ENCODE measurements at regions not wholly inside any gene's neighbourhood (a gene's known extent, or its start where the extent isn't known, plus 50 kb on each side); places are given as distances from the start of the nearest gene placed in this dataset.

GRCh38 chr6:14031516-14031915 lies 86.1 kb upstream of the CD83 start:
- no peak for DNase-seq (ENCODE audit: low spot score)

- DNase-seq (ENCODE audit: low spot score) = peak; percentile 49
These were observed 82.3 kb upstream of the CD83 start for GRCh38 chr6:14035071-14035847.

GRCh38 chr6:14035874-14036273 lies 81.7 kb upstream of the CD83 start:
- no peak for DNase-seq (ENCODE audit: low spot score)

- DNase-seq (ENCODE audit: low spot score) = no peak
These were observed 80.7 kb upstream of the CD83 start for GRCh38 chr6:14036911-14037310.

GRCh38 chr6:14037402-14038277 lies 79.9 kb upstream of the CD83 start:
- peak; percentile 67 for DNase-seq (ENCODE audit: low spot score)

- peak; percentile 62 for DNase-seq (ENCODE audit: low spot score)
These were observed 78.8 kb upstream of the CD83 start for GRCh38 chr6:14038467-14039437.

GRCh38 chr6:14040042-14040441 lies 77.5 kb upstream of the CD83 start:
- no peak for DNase-seq (ENCODE audit: low spot score)

- DNase-seq (ENCODE audit: low spot score) = peak; percentile 24
These were observed 71.0 kb upstream of the CD83 start for GRCh38 chr6:14046476-14047068.

GRCh38 chr6:14047151-14047740 lies 70.3 kb upstream of the CD83 start:
- DNase-seq (ENCODE audit: low spot score) = no peak

GRCh38 chr6:14048837-14049236 lies 68.7 kb upstream of the CD83 start:
- DNase-seq (ENCODE audit: low spot score) = no peak

- no peak for DNase-seq (ENCODE audit: low spot score)
These were observed 66.2 kb upstream of the CD83 start for GRCh38 chr6:14051355-14051754.

GRCh38 chr6:14053811-14054210 lies 63.8 kb upstream of the CD83 start:
- DNase-seq (ENCODE audit: low spot score) = no peak

- DNase-seq (ENCODE audit: low spot score) = no peak
These were observed 62.0 kb upstream of the CD83 start for GRCh38 chr6:14055541-14055940.

GRCh38 chr6:14058029-14058695 lies 59.4 kb upstream of the CD83 start:
- DNase-seq (ENCODE audit: low spot score) = no peak

GRCh38 chr6:14058735-14059134 lies 58.8 kb upstream of the CD83 start:
- DNase-seq (ENCODE audit: low spot score) = no peak

GRCh38 chr6:14059791-14060436 lies 57.7 kb upstream of the CD83 start:
- no peak for DNase-seq (ENCODE audit: low spot score)

- DNase-seq (ENCODE audit: low spot score) = no peak
These were observed 56.6 kb upstream of the CD83 start for GRCh38 chr6:14060971-14061370.

GRCh38 chr6:14061643-14062042 lies 55.9 kb upstream of the CD83 start:
- no peak for DNase-seq (ENCODE audit: low spot score)

- DNase-seq (ENCODE audit: low spot score) = no peak
These were observed 55.1 kb upstream of the CD83 start for GRCh38 chr6:14062345-14063029.

All from umbilical cord (tissue), 1 donor.